Midbrain (tissue), 1 donor: ENCODE measurements at regions not wholly inside any gene's neighbourhood (a gene's known extent, or its start where the extent isn't known, plus 50 kb on each side); places are given as distances from the start of the nearest gene placed in this dataset.
"Not testable (repeated sequence)": the region's sequence is repeated elsewhere in the genome, so short reads cannot be mapped to it uniquely, and the experiment has no call there.

Experiments used
- DNase-seq: peaks from one replicate; lab custom pipeline; 2025; lab: John Stamatoyannopoulos, UW

DNA sequence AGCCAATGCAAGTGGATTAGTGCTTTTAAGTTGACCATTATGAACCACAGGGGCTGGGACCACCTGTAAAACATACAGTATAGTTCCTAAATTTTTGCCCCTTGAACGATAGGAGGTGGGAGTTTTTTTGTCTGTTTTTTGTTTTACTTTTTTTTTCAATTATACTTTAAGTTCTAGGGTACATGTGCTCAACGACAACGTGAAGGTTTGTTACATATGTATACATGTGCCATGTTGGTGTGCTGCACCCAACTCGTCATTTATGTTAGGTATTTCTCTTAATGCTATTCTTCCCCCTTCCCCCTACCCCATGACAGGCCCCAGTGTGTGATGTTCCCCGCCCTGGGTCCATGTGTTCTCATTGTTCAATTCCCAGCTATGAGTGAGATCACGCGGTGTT is 1797.9 kb upstream of the PIK3C3 start:
- no peak for DNase-seq

DNA sequence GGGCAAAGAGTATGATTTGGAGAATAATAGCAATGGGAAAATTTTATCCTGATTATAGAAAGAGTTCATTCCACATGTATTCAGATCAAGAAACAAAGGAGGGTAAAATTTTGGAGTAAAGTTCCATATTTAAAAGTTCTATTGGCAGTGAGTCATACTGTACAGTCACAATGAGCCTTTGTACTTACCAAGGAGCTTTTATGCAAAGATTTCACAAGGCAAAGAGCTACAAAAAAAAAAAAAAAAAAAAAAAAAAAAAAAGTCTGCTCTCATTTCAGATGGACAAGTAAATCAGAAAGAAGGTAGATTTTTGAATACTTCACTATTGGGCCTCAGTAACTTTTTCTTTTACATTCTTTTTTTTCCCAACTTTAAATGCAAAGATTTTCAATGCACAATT is 1802.2 kb upstream of the PIK3C3 start:
- DNase-seq, result no peak

DNA sequence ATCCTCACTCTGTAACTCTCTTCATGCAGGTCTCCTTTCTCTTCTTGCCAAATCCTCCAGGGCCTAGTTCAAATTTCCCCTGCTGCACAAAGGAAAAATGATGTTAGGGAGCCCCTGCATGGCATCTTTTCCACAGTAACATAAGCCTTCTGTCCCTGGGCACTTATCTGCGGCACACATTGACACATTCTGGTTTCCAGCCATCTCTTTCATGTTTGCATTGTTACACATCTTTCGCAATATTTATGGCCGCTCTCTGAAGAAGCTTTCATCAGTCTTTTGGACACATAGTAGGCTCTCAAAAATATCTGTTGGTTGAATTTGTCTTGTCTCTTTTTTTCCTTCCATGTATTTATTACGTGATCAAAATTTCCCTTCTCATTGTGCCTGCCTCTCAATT is 1806.1 kb upstream of the PIK3C3 start:
- no peak for DNase-seq

DNA sequence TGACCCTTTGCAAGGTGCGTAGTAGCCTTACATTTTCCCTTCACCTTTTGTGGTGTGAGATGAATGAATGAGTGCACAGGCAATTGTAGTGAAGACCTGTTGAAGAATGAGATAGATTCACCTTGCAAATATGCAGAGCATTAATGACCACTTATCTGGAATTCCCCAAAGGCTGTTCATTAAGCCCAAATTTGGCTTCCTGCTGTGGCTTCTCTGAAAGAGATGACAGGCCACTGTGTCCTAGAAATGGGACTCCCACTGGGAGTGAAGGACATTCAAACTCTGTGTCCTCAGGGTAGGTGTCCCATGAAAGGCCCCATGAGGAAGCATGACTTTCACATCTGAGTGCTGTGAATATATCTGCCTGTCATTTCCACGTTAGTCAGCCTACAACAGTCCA is 1821.8 kb upstream of the PIK3C3 start:
- no peak for DNase-seq

DNA sequence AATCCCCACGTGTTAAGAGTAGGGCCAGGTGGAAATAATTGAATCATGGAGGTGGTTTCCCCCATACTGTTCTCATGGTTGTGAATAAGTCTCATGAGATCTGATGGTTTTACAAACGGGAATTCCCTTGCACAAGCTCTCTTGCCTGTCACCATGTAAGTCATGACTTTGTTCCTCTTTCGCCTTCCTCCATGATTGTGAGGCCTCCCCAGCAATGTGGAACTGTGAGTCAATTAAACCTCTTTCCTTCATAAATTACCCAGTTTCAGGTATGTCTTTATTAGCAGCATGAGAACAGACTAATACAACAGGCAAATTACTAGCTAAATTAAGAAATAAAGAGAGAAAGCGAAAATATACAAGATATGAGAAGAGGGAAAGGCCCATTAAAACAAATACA is 1822.6 kb upstream of the PIK3C3 start:
- not testable (repeated sequence) for DNase-seq

DNA sequence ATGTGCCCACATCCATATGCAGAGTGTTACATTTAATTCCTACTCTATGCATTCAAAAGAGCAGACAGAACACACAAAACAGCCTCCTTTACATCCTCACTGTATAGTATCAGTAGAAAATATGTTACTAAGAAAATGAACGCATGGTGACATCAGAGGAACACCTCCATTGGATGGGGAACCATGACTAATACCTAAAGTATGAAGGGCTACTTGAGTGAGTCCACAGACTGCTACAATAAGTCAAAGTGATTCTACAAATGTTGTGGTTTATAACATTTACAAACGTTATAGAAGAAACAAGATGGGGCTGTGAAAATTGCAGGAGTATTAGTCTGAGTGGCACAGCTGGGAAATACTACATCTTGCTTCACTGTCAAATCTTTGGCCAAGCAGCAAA is 1830.9 kb upstream of the PIK3C3 start:
- DNase-seq, result no peak

DNA sequence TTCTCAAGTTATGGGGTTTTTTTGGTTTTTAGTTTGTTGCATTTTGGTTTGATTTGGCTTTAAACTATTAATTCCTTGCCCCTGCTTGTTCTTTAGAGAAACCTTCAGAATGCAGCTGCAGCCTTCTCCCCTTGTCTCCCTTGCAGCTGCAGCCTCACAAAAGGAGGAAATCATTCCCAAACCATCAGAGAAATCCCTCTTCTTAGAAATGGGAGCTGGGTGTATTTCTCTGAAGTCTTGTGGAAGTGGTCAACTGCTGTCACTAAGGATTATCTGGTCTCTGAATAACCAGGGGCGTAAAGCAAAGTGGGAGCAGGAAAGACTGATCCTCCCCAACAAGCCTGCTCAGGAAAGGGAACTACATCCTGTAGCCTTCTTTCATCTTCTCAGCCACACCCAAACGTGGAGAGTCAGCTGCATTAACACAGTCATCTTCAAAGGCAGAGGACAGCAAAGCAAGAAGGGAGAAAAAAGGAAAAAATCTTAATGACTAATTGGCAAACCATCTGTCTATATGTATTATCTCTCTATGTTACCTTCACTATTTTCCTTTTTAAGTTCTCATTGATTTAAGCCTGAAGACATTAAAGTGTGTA is 1834.1 kb upstream of the PIK3C3 start:
- DNase-seq, result no peak

DNA sequence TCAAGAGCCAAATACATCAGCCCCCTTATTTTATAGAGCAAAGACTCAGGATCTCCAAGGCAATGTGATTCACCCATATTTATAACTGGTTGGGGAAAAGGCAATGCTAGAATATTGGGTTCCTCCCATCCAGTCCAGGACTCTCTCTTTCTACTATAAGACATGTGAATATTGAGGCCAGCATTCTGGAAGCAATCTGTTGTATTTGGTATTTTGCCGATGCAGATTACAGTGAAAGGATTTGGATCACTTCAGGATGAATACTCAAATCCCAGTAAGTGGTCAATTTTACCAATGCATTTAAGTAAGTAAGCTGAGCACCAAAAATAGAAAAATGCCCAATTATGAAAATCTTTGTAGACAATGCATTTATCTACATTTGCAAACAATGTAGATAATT is 1834.7 kb upstream of the PIK3C3 start:
- DNase-seq, result no peak

DNA sequence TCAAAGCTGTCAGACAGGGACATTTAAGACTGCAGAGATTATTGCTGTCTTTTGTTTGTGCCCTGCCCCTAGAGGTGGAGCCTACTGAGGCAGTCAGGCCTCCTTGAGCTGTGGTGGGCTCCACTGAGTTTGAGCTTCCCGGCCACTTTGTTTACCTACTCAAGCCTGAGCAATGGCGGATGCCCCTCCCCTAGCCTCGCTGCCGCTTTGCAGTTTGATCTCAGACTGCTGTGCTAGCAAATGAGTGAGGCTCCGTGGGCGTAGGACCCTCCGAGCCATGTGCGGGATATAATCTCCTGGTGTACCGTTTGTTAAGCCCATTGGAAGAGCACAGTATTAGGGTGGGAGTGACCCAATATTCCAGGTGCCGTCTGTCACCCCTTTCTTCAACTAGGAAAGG is 1835.5 kb upstream of the PIK3C3 start:
- DNase-seq, result not testable (repeated sequence)

DNA sequence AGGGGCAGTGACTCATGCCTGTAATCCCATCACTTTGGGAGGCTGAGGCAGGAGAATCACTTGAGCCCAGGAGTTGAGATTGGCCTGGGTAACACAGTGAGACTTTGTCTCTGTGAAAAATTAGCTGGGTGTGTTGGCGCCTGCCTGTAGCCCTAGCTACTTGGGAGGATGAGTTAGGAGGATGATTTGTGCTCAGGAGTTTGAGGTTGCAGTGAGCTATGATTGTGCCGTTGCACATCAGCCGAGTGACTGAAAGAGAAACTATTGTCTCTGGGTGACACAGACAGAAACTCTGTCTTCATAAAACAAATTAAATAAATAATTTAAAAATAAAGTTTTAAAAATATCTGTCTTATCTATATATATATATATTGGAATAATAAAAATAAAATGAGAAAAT is 1844.6 kb upstream of the PIK3C3 start:
- no peak for DNase-seq

DNA sequence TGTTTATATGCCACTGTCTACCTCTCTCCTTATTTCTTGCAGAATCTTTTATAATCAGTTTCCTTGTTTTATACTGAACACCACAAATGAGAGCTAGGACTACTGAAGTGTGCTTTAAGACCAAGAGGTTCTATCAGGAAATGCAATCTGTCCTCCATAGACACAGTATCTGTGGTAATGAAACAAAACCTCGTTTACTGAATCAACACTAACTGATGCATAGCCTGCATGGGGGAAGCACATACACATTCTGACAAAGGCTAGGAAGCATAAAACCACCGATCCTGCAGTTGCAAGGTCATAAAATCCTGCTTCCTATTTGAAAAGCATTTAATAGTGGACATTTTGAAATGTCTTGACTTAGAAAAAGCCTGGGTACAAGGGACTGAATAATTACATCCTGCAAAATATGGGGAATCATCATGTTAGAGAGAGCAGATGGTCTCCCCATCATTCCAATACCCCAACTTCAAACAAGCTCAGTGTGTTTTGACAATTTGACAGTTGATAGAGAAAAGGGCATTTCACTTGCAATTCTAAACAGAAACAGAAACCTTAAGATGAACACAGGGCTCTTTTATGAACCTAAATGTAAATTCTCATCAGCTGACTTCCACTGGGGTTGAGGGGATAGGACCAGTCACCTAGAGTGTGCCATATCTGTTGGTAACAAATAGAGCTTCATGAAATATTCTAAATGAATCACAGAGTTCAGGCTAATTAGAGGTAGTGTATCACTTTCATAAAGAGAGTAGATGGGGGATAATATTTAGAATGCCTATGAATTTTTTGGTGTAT is 1845.6 kb upstream of the PIK3C3 start:
- DNase-seq, result no peak

DNA sequence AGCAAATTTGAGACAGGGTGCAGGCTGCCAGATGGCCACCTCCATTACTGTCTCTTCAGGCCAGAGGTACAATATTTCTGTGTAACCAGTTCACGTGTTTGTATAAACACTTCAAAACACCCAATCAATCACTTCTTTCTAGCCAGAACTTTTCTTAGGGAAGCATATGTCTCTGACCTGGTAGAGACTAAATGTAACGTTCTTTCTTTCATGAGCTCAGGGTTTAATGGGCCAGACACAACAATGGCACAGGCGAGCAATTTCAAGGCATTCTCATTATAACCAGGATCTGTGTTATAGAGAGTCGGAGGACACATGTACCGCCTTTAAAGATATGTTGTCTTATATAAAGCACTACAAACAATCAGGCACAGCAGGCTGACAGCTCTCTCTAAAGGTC is 1846.4 kb upstream of the PIK3C3 start:
- no peak for DNase-seq

DNA sequence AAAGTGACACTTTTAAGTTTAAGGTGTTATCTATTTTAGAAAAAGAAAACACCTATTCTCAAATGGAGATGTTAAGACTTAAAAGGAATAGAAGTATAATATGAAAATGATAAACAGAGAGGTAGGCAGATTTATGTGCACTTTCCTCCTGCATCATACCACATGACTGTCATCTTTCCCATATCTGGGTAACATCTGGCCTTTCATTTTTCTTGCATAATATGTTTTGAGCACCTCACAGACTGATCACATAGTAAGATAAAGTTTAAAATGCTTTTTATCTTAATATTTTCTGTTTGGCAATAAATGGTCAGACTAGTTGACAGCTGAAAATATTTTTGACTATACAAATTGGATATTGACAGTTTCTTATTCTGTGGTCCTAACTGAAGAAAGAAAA is 1852.1 kb upstream of the PIK3C3 start:
- DNase-seq, result no peak

DNA sequence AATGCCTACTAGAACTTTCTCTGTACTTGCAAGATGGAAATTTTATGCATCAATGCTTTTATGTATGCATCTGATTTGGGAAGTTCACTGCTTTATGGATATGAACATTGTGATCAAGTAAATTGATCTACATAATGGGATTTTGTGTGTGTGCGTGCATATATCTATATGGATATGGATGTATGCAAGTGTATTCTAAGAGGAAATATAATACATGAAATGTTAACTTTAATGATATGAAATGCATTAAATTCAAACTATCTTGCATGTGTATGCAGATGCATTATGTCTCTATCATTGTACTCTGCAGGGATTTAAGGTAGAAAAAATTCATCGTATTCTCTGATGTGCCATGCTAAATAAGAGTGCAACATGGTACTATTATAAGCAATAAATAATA is 1855.4 kb upstream of the PIK3C3 start:
- DNase-seq, result no peak

DNA sequence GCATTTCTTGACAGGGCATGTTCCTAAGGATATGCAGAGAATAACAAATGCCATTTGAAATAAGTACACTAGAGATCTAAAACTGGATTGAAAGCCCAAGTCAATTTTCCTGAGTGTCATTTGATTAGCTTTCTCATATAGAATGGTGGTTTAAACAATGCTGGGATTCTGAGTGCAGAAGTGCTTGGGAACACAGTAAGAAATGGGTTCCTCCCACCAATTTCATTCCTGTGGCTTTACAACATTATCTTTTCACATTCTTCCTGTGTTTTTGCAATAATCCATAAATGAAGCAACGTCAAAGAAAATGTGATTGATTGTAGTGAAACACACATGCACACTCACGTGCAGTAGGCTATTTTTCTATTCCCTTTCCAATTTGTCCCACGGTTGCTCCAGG is 1858.4 kb upstream of the PIK3C3 start:
- no peak for DNase-seq

DNA sequence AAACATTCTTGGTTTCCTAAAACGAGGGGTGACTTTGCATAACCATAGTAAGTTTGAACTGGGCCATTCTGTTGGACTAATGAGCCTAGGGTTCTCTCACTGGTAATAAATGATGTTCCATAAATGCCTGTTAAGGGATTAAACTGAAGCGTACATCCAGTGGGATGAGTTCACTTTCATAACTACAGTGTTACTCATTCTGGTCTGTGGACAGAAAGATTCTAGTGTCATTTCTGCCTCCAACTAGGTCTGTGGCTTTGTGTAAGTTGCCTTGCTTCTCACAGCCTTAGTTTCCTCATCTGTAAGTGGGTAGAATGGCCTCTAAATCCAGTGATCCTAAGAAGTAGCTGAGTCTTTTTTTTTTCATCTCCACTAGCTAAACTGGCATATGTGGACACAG is 1860.6 kb upstream of the PIK3C3 start:
- DNase-seq, result no peak

DNA sequence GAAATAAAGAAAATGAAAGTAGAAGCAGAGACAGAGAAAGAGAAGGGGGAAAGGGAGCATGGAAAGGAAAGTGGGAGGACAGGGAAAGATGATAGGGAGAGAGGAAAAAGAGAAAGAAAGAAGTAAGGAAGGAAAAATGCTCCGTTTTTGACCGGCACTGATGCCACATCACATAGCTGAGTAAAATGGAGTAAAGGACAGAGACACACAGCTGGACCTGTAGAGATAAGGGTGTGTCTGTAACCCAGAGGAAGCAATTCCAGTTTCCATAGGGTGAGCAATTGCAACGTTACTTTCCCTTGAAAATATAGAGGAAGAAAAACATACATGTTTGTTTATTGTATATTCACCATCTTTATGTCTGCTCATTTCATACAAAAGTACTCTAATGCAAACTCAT is 1866.9 kb upstream of the PIK3C3 start:
- DNase-seq, result no peak

DNA sequence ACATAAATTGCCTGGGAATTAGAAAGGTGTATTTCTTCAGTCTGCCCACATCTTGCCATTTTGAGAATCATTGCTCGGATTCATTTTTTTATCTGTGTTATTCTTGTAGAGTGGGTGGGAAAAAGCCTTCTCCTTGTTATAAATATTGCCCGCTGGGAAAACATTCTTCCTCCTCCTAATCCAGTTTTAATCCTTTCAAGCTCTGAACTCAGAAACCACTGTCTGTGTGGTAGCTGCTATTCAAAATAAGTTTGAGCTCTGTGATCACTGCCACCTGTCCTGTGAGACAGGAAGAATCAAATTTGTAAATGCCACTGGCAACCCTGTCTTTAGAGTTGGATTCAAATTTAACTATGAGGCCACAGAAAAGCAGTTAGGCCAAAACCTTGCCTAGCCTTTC is 1875.2 kb upstream of the PIK3C3 start:
- DNase-seq, result no peak

DNA sequence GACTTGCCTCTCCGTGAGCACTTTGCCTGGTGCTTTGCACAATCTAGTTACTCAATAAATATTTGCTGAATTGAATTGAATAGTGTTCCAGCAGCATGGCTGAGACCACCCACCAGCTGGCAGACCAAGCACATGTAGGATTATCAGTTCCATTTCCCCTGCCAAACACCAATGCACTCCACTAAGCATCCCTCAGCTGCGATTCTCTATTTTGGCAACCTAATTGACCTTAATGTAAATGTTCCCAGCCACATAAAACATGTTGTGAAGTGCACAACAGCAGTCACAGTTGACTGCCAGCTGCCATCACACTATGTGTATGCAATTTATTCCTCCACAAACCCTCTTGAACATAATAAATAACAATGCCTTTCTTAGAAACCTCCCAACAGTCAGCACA is 1879.4 kb upstream of the PIK3C3 start:
- no peak for DNase-seq

DNA sequence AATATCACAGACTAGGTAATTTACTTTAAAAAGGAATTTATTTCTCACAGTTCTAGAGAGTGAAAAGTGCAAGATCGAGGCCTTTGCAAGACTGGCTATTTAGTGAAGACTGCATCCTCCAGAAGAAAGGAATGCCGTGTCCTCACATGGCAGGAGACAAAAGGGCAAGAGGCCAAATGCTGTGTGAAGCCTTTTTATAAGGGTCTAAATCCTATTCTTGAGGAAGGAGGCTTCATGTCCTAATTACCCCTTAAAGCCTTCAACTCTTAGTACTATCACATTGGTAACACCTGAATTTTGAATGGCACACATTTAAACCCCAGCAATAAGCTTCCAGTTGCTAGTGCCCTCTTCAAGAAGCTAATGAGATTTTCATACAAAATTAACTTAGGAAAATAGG is 1882.3 kb upstream of the PIK3C3 start:
- DNase-seq, result no peak

DNA sequence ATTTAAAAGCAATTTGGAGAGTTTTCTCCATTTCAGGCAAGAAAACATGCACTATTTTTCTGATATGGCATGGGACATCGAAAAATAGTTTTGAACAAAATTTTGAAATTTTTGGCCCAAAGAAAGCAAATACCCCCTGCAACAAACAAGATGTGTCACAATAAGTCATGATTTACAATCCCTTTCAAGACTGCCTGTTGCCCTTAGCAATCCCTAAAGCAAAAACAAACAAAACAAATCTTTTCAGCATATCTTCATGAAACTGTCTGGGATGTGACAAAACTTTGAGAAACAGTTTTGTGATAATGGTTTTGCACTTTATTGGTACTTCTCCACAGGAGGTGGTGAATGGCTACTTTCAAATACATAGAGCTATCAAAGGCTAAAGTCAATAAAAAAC is 1888.7 kb upstream of the PIK3C3 start:
- DNase-seq, result no peak

DNA sequence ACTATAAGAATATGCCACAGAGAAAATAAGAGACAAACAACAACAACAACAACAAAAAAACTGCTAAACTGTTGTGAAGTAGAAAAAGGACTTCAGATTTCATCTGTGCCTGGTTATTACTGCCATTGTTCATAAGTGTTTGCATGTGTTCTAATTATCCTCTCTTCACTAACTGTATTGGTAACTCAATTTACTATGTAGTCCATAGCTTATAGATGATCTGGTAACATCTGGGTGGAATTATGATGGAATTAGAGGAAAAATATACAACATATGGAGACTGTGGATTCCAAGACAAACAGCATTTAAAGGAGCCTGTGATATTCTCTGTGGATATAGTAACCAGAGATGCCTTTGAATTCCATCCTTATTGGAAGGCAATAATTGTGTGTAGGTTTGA is 1891.5 kb upstream of the PIK3C3 start:
- no peak for DNase-seq

DNA sequence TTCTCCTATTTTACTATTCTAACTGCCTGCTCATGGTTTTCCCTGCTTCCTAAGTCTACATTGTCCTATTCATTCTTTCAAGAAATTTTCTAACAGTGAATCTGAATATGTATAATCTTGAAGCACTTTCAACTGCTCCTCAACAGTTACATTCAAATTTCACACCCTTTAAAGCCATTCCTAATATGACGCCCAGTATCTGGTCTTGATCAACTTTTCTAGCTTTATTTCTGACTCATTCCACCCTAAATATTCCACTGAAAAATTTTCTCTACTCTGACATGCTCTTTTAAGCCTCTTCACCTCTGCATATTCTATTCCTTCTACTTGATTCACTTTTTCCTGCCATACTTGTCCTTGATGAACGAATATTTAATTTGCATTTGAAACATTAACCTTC is 1893.9 kb upstream of the PIK3C3 start:
- no peak for DNase-seq

DNA sequence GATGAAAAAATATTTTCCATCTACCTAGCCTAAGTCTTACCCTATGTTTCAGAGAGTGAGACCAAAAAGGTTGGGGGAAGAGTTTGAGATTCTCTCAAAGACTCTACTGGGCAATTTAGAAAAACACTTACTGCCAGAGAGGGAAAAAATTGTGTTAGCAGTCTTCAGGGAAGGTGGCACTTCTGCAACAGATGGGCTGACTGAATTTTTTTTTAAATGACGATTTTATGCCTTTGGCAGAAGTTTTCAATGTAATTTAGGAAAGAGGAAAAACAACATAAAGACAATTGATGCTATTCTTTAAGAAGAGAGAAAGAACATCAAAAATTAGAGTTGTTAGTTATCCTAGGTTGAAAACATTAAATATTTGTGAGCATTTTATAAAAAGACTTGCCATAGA is 1894.5 kb upstream of the PIK3C3 start:
- no peak for DNase-seq
